Astrocyte of the cerebellum (primary cell): ENCODE measurements at regions not wholly inside any gene's neighbourhood (a gene's known extent, or its start where the extent isn't known, plus 50 kb on each side); places are given as distances from the start of the nearest gene placed in this dataset.

ENCODE experiments used
- DNase-seq: peaks from one replicate; pipeline ENCODE4 v3.0.0-alpha.2; 2011; ENCODE audit warnings: low read depth
- H3K4me3 ChIP-seq: 2 replicates; pipeline ENCODE4 v1.5.1; 2011; ENCODE audit warnings: mild to moderate bottlenecking, low read depth, low read length, moderate library complexity
- in situ Hi-C: cut with HindIII; loops from 2 replicates; pipeline ENCODE4 v1.10.0; 2017; ENCODE audit warnings: low sequenced_read_pairs
- TF ChIP-seq, protein P1 (sequence below): IDR thresholded peaks from 2 replicates; pipeline ENCODE4 v1.5.1; 2012; ENCODE audit warnings: low read length, low read depth, moderate library complexity, mild to moderate bottlenecking; ENCODE audit errors: missing control alignments

GRCh38 chr1:191888996-191889622 lies 269.2 kb upstream of the RGS18 start:
- DNase-seq, result no peak
- TF ChIP-seq, protein P1, sequence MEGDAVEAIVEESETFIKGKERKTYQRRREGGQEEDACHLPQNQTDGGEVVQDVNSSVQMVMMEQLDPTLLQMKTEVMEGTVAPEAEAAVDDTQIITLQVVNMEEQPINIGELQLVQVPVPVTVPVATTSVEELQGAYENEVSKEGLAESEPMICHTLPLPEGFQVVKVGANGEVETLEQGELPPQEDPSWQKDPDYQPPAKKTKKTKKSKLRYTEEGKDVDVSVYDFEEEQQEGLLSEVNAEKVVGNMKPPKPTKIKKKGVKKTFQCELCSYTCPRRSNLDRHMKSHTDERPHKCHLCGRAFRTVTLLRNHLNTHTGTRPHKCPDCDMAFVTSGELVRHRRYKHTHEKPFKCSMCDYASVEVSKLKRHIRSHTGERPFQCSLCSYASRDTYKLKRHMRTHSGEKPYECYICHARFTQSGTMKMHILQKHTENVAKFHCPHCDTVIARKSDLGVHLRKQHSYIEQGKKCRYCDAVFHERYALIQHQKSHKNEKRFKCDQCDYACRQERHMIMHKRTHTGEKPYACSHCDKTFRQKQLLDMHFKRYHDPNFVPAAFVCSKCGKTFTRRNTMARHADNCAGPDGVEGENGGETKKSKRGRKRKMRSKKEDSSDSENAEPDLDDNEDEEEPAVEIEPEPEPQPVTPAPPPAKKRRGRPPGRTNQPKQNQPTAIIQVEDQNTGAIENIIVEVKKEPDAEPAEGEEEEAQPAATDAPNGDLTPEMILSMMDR, result no peak
- in situ Hi-C loops, result no loop called here

DNA sequence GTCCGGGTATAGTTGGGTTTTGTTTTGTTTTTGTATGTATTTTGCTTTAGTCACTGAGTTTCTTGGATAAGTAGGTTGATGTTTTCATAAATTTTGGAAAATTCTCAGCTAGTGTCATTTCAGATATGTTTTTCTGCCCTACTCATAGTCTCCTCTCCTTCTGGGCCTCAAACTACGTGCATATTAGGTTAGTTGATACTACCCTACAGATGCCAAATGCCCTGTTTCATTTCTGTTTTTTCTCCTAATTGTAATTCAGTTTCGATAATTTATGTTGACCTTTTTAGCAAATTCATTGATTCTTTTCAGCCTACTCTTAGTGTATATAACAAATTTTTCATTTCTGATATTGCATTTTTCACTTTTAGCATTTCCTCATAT lies 268.6 kb upstream of the RGS18 start:
- H3K4me3 ChIP-seq, result no peak overlapping the region
- no peak for DNase-seq
- TF ChIP-seq, protein P1, result no peak
- in situ Hi-C loops, result no loop called here

More at GRCh38 chr1:191888996-191889622, 269.2 kb upstream of the RGS18 start:
- H3K4me3 ChIP-seq, result no peak overlapping the region

DNA sequence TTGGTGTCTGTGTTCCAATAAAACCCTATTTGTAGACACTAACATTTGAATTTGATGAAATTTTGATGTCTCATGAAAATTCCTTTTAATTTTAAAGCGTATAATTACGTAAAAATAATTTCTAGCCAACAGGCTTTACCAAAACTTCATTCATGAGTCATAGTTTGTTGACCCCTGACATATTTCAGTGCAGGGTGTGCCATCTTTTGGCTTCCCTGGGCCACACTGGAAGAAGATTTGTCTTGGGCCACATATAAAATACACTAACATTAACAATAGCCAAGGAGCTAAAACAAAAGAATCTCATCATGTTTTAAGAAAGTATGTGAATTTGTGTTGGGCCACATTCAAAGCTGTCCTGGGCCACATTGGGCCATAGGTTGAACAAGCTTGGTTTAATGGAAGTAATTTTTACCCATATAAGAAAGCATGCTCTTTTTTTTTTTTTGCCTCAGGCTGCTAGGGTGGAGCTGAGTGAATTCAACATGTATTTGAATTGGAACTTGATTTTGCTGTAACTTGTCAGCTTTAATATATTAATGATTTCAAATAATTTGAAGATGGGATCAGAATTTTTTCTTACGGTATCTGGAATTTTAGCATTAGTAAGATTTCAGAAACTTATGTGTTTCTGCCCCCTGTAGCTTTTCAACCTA lies 267.7 kb upstream of the RGS18 start:
- in situ Hi-C loops, result no loop called here
- no peak overlapping the region for H3K4me3 ChIP-seq
- TF ChIP-seq, protein P1, result no peak
- DNase-seq, result no peak

DNA sequence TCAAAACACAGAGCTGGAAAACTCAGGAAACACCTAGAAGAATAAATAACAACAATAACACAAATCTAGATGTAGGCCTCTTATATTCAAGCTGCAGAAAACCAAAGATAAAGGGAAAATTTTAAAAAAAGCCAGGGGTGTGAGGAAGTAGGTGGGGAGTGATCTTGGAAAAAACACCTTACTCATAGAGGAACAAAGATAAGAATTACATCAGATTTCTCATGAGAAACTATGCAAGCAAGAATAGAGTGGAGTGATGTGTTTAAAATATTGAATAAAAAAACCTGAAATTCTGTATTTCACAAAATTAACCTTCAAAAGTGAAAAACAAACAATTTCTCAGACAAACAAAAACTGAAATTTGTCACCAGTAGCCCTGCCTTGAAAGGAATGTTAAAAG lies 265.5 kb upstream of the RGS18 start:
- DNase-seq, result no peak
- H3K4me3 ChIP-seq, result no peak overlapping the region
- TF ChIP-seq, protein P1, result no peak
- in situ Hi-C loops, result no loop called here

DNA sequence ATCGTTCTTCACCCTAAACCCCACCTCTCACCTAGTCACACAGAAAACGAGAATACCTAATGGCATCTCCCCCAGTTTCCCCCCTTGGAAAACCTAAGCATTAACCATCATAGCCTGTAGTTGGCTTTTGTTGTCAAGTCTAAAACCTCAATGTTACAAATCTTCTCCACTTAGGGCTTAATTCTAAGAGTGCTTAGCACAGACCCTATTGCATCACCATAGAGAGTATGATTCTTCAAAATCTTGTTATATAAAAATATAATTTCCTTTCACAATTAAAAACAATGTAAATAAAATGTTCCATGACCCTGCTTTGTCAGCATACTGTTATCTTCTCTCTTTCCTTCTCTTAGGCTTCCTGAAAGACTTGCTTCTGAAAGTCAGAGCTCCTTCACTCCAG lies 263.2 kb upstream of the RGS18 start:
- no peak overlapping the region for H3K4me3 ChIP-seq
- in situ Hi-C loops, result no loop called here
- TF ChIP-seq, protein P1, result no peak
- DNase-seq, result no peak

DNA sequence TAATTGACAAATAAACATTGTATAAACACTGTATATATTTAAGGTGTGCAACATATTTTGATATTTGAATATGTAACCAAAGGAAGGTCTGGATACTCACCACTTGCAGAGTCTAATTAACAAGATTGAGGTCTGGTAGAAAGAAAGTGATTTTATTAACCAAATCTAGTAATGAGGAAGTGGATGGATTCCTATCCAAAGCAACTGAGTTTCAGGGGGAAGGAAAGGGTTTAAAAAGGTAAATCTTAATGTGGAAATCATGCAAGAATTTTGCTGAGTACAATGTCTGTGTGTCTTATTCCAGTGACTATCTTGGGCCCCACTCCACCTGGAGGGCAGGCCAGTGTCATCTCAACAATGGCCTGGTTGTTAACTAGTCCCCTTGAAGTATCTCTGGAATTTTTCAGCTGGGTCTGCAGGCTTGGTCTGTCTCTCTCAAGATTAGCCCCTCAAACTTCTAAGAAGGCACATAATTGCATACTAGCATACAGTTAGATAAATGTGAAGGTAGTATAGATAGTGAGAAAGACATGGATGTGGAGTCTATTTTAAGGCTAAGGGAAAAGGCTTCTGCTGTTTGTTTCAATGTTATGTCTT lies 262.7 kb upstream of the RGS18 start:
- TF ChIP-seq, protein P1, result no peak
- no peak for DNase-seq
- no peak overlapping the region for H3K4me3 ChIP-seq
- in situ Hi-C loops, result no loop called here
